ENCODE measurements at regions not wholly inside any gene's neighbourhood (a gene's known extent, or its start where the extent isn't known, plus 50 kb on each side); places are given as distances from the start of the nearest gene placed in this dataset.

DNA sequence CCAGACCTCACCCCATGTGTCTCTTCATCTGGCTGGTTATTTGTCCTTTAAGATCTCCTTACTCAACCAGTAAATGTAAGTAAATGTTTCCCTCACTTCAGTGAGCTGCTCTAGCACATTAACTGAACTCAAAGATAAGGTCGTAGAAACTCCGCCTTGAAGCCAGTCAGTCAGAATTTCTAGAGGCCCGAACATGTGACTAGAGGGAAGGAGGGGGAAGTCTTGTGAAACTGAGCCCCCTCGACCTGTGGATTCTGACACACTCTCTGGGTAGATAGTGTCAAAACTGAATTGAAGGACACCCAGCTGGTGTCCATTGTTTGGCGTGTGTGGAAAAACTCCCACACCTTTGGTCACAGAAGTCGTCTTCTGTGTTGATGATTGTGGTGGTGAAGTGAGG is 933.9 kb downstream of the ADGRL3 start:
- TF ChIP-seq, protein P1, sequence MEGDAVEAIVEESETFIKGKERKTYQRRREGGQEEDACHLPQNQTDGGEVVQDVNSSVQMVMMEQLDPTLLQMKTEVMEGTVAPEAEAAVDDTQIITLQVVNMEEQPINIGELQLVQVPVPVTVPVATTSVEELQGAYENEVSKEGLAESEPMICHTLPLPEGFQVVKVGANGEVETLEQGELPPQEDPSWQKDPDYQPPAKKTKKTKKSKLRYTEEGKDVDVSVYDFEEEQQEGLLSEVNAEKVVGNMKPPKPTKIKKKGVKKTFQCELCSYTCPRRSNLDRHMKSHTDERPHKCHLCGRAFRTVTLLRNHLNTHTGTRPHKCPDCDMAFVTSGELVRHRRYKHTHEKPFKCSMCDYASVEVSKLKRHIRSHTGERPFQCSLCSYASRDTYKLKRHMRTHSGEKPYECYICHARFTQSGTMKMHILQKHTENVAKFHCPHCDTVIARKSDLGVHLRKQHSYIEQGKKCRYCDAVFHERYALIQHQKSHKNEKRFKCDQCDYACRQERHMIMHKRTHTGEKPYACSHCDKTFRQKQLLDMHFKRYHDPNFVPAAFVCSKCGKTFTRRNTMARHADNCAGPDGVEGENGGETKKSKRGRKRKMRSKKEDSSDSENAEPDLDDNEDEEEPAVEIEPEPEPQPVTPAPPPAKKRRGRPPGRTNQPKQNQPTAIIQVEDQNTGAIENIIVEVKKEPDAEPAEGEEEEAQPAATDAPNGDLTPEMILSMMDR (IDR thresholded peaks at IDR 0.05), result no peak
- TF ChIP-seq POLR2A (IDR thresholded peaks at IDR 0.05), result no peak
- no peak for TF ChIP-seq EP300 (IDR thresholded peaks at IDR 0.05)

Data from ovary (tissue), 3 donors.